Body of pancreas (tissue), 4 donors: ENCODE measurements at regions not wholly inside any gene's neighbourhood (a gene's known extent, or its start where the extent isn't known, plus 50 kb on each side); places are given as distances from the start of the nearest gene placed in this dataset.

Source experiments
- ATAC-seq: fragments of 150-250 bp; one replicate; pipeline ENCODE4 v1.9.1; 2016
- DNase-seq, 4 donors: peaks; one replicate each; pipeline ENCODE4 v3.0.0-alpha.2; 2019
- H3K27ac ChIP-seq, 4 donors: fragments of 200-600 bp; sonication (generic); 1 replicate in 3 of 4; 2 replicates in 1 of 4; pipeline versions ENCODE4 v1.5.1 to v1.6.1; 2016 to 2019; ENCODE audit warnings: mild to moderate bottlenecking in 1 of 4, mixed read lengths in 1 of 4, moderate library complexity in 1 of 4
- H3K27me3 ChIP-seq, 2 donors: fragments of 200-600 bp; sonication (generic); one replicate each; pipeline ENCODE4 v1.6.0; 2016; ENCODE audit warnings: mild to moderate bottlenecking in 1 of 2
- H3K36me3 ChIP-seq, 2 donors: fragments of 200-600 bp; sonication (generic); replicated peaks in 1 of 2; 2 replicates each; pipeline ENCODE4 v1.5.1; 2016; ENCODE audit warnings: low read depth in 2 of 2; ENCODE audit not compliant: insufficient read depth in 1 of 2
- H3K4me1 ChIP-seq: fragments of 200-600 bp; sonication (generic); one replicate; pipeline ENCODE4 v1.6.0; 2016
- H3K4me3 ChIP-seq, 2 donors: fragments of 200-600 bp; sonication (generic); 1 replicate in 1 of 2; 2 replicates in 1 of 2; pipeline ENCODE4 v1.5.1; 2016 to 2019
- H3K9me3 ChIP-seq, 3 donors: fragments of 200-600 bp; sonication (generic); 1 replicate in 2 of 3; 2 replicates in 1 of 3; pipeline ENCODE4 v1.5.1; 2016
- POLR2A ChIP-seq, 3 donors: fragments of 450-650 bp; IDR thresholded peaks; one replicate each; pipeline ENCODE4 v1.6.1; 2016; ENCODE audit warnings: antibody characterized with exemption in 3 of 3, mild to moderate bottlenecking in 2 of 3
- WGBS, 2 donors: methylation state at CpG; one replicate each; pipeline ENCODE4 v1.1.5; 2017; 5-methylcytosine and 5-hydroxymethylcytosine counted together
- intact Hi-C: fragments of 100-400 bp; cut with DNase I; formaldehyde crosslinking; loops from one replicate; pipeline ENCODE4 v1.15.1; 2023
- TF ChIP-seq, protein P1 (sequence below), 7 experiments: fragments of 450-650 bp in 4 of 7; fragments of 200-600 bp in 3 of 7; sonication (generic) in 3 of 7; IDR thresholded peaks; one replicate each; pipeline ENCODE4 v1.5.1; 2016 to 2019; ENCODE audit warnings: antibody characterized with exemption in 7 of 7

DNA sequence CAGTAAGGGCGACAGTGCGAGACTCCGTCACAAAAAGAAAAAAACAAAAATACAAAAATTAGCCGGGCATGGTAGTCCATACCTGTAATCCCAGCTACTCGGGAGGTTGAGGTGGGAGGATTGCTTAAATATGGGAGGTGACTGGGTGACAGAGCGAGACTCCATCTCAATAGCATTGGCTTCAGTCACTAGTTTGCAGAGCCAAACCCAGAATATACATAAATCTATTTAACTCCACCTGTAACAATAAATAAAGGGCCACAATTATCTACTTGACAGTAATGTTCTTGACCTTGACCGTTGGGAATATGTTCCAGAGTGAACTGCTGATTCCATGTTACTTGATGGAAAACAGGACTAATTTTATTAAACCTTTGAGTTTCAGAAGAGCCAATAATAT is 198.9 kb upstream of the MDGA2 start:
- WGBS, 2 donors = 70 to 74% methylated on average over 7 of the region's 7 CpGs
- no peak overlapping the region for H3K4me3 ChIP-seq
- H3K36me3 ChIP-seq = no peaks in the 10 kb centered on the region
- H3K4me1 ChIP-seq = no peaks in the 10 kb centered on the region
- TF ChIP-seq, protein P1, sequence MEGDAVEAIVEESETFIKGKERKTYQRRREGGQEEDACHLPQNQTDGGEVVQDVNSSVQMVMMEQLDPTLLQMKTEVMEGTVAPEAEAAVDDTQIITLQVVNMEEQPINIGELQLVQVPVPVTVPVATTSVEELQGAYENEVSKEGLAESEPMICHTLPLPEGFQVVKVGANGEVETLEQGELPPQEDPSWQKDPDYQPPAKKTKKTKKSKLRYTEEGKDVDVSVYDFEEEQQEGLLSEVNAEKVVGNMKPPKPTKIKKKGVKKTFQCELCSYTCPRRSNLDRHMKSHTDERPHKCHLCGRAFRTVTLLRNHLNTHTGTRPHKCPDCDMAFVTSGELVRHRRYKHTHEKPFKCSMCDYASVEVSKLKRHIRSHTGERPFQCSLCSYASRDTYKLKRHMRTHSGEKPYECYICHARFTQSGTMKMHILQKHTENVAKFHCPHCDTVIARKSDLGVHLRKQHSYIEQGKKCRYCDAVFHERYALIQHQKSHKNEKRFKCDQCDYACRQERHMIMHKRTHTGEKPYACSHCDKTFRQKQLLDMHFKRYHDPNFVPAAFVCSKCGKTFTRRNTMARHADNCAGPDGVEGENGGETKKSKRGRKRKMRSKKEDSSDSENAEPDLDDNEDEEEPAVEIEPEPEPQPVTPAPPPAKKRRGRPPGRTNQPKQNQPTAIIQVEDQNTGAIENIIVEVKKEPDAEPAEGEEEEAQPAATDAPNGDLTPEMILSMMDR (IDR thresholded peaks at IDR 0.05) = no peak
- no peak for TF ChIP-seq POLR2A (IDR thresholded peaks at IDR 0.05)
- DNase-seq (no peak), ATAC-seq (no peak)
- H3K9me3 ChIP-seq = no peaks in the 10 kb centered on the region
- H3K27me3 ChIP-seq = no peaks in the 10 kb centered on the region
- H3K27ac ChIP-seq = no peak overlapping the region
- intact Hi-C loops = no loop called here

- ATAC-seq (no peak), DNase-seq (no peak)
- WGBS, 2 donors = 53 to 68% methylated on average over 2 of the region's 2 CpGs
- Histone ChIP-seq H3K4me1 (no peaks in the 10 kb centered on the region), H3K9me3 (no peaks in the 10 kb centered on the region), H3K27me3 (no peaks in the 10 kb centered on the region), H3K4me3 (no peak overlapping the region), H3K27ac (no peak overlapping the region), H3K36me3 (no peaks in the 10 kb centered on the region)
- TF ChIP-seq, protein P1 (IDR thresholded peaks at IDR 0.05) = no peak
- no peak for TF ChIP-seq POLR2A (IDR thresholded peaks at IDR 0.05)
- intact Hi-C loops = no loop called here
These were observed 197.2 kb upstream of the MDGA2 start for GRCh38 chr14:47872588-47872987.

GRCh38 chr14:47863441-47863840 is 188.0 kb upstream of the MDGA2 start:
- DNase-seq (no peak), ATAC-seq (no peak)
- Histone ChIP-seq H3K4me3 (no peak overlapping the region), H3K36me3 (no peaks in the 10 kb centered on the region), H3K27ac (no peak overlapping the region), H3K9me3 (no peaks in the 10 kb centered on the region), H3K27me3 (no peaks in the 10 kb centered on the region), H3K4me1 (no peaks in the 10 kb centered on the region)
- no peak for TF ChIP-seq POLR2A (IDR thresholded peaks at IDR 0.05)
- TF ChIP-seq, protein P1 (IDR thresholded peaks at IDR 0.05) = no peak
- intact Hi-C loops = no loop called here

- Histone ChIP-seq H3K36me3 (no peaks in the 10 kb centered on the region), H3K27me3 (no peaks in the 10 kb centered on the region), H3K4me1 (no peaks in the 10 kb centered on the region), H3K9me3 (no peaks in the 10 kb centered on the region), H3K4me3 (no peak overlapping the region), H3K27ac (no peak overlapping the region)
- 54 to 55% methylated on average over 4 of the region's 4 CpGs for WGBS, 2 donors
- ATAC-seq (no peak), DNase-seq (no peak)
- no peak for TF ChIP-seq POLR2A (IDR thresholded peaks at IDR 0.05)
- TF ChIP-seq, protein P1 (IDR thresholded peaks at IDR 0.05) = no peak
- intact Hi-C loops = no loop called here
These were observed 182.2 kb upstream of the MDGA2 start for GRCh38 chr14:47857646-47858045.

GRCh38 chr14:47852278-47852677 is 176.9 kb upstream of the MDGA2 start:
- 0% methylated on average over 1 of the region's 1 CpG for WGBS, 2 donors
- TF ChIP-seq, protein P1 (IDR thresholded peaks at IDR 0.05) = no peak
- TF ChIP-seq POLR2A (IDR thresholded peaks at IDR 0.05) = no peak
- Histone ChIP-seq H3K4me1 (no peaks in the 10 kb centered on the region), H3K27ac (no peak overlapping the region), H3K9me3 (no peaks in the 10 kb centered on the region), H3K27me3 (no peaks in the 10 kb centered on the region), H3K36me3 (no peaks in the 10 kb centered on the region), H3K4me3 (no peak overlapping the region)
- no peak for DNase-seq
- ATAC-seq = no peak
- intact Hi-C loops = no loop called here
